IPS DF 6.9 (cell line): ENCODE measurements at regions not wholly inside any gene's neighbourhood (a gene's known extent, or its start where the extent isn't known, plus 50 kb on each side); places are given as distances from the start of the nearest gene placed in this dataset.
"Not testable (repeated sequence)": the region's sequence is repeated elsewhere in the genome, so short reads cannot be mapped to it uniquely, and the experiment has no call there.

Source experiments
- DNase-seq: peaks from one replicate; pipeline ENCODE4 v3.0.0-alpha.2; 2013; ENCODE audit warnings: low read depth, low spot score
- H3K27ac ChIP-seq: one replicate; pipeline ENCODE4 v1.5.1; 2013; ENCODE audit warnings: low read length, control low read depth
- H3K27me3 ChIP-seq: 2 replicates; pipeline ENCODE4 v1.6.1; 2013; ENCODE audit warnings: mild to moderate bottlenecking, low read length; ENCODE audit not compliant: control insufficient read depth, insufficient read depth
- H3K36me3 ChIP-seq: 2 replicates; pipeline ENCODE4 v1.6.1; 2013; ENCODE audit warnings: low read length; ENCODE audit not compliant: control insufficient read depth, insufficient read depth
- H3K4me1 ChIP-seq: 2 replicates; pipeline ENCODE4 v1.6.1; 2013; ENCODE audit warnings: low read length; ENCODE audit not compliant: control insufficient read depth, insufficient read depth
- H3K4me3 ChIP-seq: 2 replicates; pipeline ENCODE4 v1.5.1; 2013; ENCODE audit warnings: mild to moderate bottlenecking, low read length
- H3K9me3 ChIP-seq: 2 replicates; pipeline ENCODE4 v1.6.1; 2013; ENCODE audit warnings: low read length, inconsistent platforms; ENCODE audit not compliant: control insufficient read depth, insufficient read depth
- WGBS: extraction: QIAGEN DNeasy Blood & Tissue Kit; methylation state at CpG from one replicate; pipeline ENCODE4 v1.1.7; 2013; ENCODE audit warnings: mixed read lengths, missing lambda C conversion rate; ENCODE audit not compliant: insufficient read length, insufficient coverage; 5-methylcytosine and 5-hydroxymethylcytosine counted together

GRCh38 chr12:131555866-131556265, 155.0 kb upstream of the SFSWAP start:
- no CpG with 5 or more reads among the region's 13 CpGs for WGBS
- no peak overlapping the region for H3K27ac ChIP-seq
- 0 out of 2 replicates have a peak, but pooled peaks cover 2% of the 10 kb centered on the region for H3K4me1 ChIP-seq
- H3K4me3 ChIP-seq = no peak overlapping the region
- H3K27me3 ChIP-seq = no peaks in the 10 kb centered on the region
- no peaks in the 10 kb centered on the region for H3K36me3 ChIP-seq
- DNase-seq = no peak
- H3K9me3 ChIP-seq = no peaks in the 10 kb centered on the region

GRCh38 chr12:131557078-131557709, 153.7 kb upstream of the SFSWAP start:
- H3K4me1 ChIP-seq = 0 out of 2 replicates have a peak, but pooled peaks cover 2% of the 10 kb centered on the region
- no peaks in the 10 kb centered on the region for H3K9me3 ChIP-seq
- no peak overlapping the region for H3K27ac ChIP-seq
- no CpG with 5 or more reads among the region's 18 CpGs for WGBS
- no peak for DNase-seq
- H3K36me3 ChIP-seq = no peaks in the 10 kb centered on the region
- no peaks in the 10 kb centered on the region for H3K27me3 ChIP-seq
- H3K4me3 ChIP-seq = no peak overlapping the region

GRCh38 chr12:131559517-131560516, 151.1 kb upstream of the SFSWAP start:
- no peak for DNase-seq
- WGBS = no CpG with 5 or more reads among the region's 17 CpGs
- H3K27ac ChIP-seq = no peak overlapping the region

GRCh38 chr12:131561051-131561450, 149.8 kb upstream of the SFSWAP start:
- Histone ChIP-seq H3K4me1 (no peaks in the 10 kb centered on the region), H3K4me3 (no peak overlapping the region), H3K27me3 (no peaks in the 10 kb centered on the region), H3K36me3 (no peaks in the 10 kb centered on the region), H3K27ac (no peak overlapping the region), H3K9me3 (no peaks in the 10 kb centered on the region)
- WGBS = no CpG with 5 or more reads among the region's 5 CpGs
- no peak for DNase-seq

More at GRCh38 chr12:131559517-131560516, 151.1 kb upstream of the SFSWAP start:
- H3K9me3 ChIP-seq = no peaks in the 10 kb centered on the region
- H3K4me1 ChIP-seq = no peaks in the 10 kb centered on the region
- no peak overlapping the region for H3K4me3 ChIP-seq
- H3K36me3 ChIP-seq = no peaks in the 10 kb centered on the region
- H3K27me3 ChIP-seq = no peaks in the 10 kb centered on the region

- no peaks in the 10 kb centered on the region for H3K4me1 ChIP-seq
- DNase-seq = no peak
- WGBS = no CpG with 5 or more reads among the region's 9 CpGs
- H3K36me3 ChIP-seq = no peaks in the 10 kb centered on the region
- no peaks in the 10 kb centered on the region for H3K27me3 ChIP-seq
- no peaks in the 10 kb centered on the region for H3K9me3 ChIP-seq
- no peak overlapping the region for H3K4me3 ChIP-seq
- H3K27ac ChIP-seq = no peak overlapping the region
Observed at GRCh38 chr12:131561891-131562684, 148.8 kb upstream of the SFSWAP start.

DNA sequence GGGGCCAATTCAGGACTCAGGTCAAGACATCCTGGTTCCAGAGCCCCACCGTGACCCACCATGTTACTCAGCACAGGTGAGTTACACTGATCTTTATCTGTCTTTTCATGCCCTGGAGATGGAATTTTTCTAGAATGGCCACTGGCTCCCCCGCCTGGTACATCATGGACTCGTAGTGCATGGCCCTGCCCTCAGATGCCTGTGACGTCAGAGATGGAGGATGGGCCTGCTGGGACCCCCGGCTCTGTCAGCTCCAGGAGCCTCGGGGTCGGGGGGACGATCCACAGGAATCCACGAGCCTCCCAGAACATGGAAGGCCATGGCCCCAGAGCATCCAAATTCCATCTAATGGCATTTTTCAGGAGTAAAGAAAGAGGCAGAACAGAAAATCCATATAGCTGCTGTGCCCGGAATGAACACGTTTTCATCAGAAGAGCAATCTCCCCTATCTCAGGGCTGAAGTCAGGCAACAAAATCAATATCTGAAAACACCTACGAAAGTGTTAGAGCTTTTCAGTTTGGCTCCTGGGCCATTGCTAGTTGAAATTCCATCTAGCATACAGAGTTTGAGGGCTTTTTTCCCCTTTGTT, 146.7 kb upstream of the SFSWAP start:
- not testable (repeated sequence) for H3K4me1 ChIP-seq, H3K27me3 ChIP-seq, H3K36me3 ChIP-seq, H3K4me3 ChIP-seq, H3K27ac ChIP-seq, H3K9me3 ChIP-seq, DNase-seq
- WGBS = no CpG with 5 or more reads among the region's 12 CpGs

DNA sequence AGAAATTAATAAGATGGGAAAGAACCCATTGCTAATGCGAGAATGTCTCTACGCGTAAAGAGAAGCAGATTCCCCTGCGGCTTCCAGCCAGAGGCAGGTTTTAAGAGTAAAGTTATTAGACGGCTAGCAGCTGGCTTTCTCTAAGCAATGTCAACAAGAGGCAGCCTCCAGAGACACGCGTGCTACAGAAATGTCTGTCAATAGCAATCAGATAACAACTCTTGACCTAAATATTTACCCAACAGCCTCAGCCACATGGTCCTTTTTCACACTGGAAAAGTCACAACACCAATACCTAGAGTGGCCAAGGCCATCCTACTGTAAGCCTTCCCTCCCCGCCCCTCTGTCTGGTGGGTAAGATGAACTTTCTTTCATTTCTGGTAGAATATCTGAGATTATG, 146.0 kb upstream of the SFSWAP start:
- Histone ChIP-seq H3K4me1 (no peaks in the 10 kb centered on the region), H3K36me3 (no peaks in the 10 kb centered on the region), H3K27ac (no peak overlapping the region), H3K4me3 (no peak overlapping the region), H3K9me3 (no peaks in the 10 kb centered on the region), H3K27me3 (no peaks in the 10 kb centered on the region)
- DNase-seq = no peak
- WGBS = no CpG with 5 or more reads among the region's 8 CpGs

GRCh38 chr12:131565267-131566015, 145.4 kb upstream of the SFSWAP start:
- no peak overlapping the region for H3K4me3 ChIP-seq
- no peaks in the 10 kb centered on the region for H3K36me3 ChIP-seq
- WGBS = no CpG with 5 or more reads among the region's 25 CpGs
- no peaks in the 10 kb centered on the region for H3K9me3 ChIP-seq
- H3K27me3 ChIP-seq = no peaks in the 10 kb centered on the region
- DNase-seq = no peak
- no peak overlapping the region for H3K27ac ChIP-seq
- no peaks in the 10 kb centered on the region for H3K4me1 ChIP-seq

DNA sequence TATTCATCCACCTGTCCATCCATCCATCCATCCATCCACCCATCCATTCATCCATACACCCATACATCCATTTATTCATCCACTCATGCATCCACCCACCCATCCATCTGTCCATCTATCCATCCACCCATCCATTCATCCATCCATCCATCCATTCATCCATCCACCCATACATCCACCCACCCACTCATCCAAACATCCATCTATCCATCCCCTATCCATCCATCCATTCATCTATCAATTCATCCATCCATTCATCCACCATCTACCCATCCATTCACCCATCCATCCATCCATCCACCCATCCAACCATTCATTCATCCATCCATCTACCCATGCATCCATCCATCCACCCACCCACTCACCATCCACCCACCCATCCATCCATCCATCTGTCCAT, 142.6 kb upstream of the SFSWAP start:
- H3K27ac ChIP-seq = no peak overlapping the region
- H3K9me3 ChIP-seq = no peaks in the 10 kb centered on the region
- no peaks in the 10 kb centered on the region for H3K4me1 ChIP-seq
- no peak overlapping the region for H3K4me3 ChIP-seq
- DNase-seq = no peak
- no peaks in the 10 kb centered on the region for H3K36me3 ChIP-seq
- no peaks in the 10 kb centered on the region for H3K27me3 ChIP-seq
